Stimulated activated naive CD8-positive, alpha-beta T cell treated with anti-CD3 and anti-CD28 coated beads, Interleukin-15, Interleukin-2, amounts not matched to agents 100 U/mL and 50 U/mL, for 24 hours (primary cell): ENCODE measurements at regions not wholly inside any gene's neighbourhood (a gene's known extent, or its start where the extent isn't known, plus 50 kb on each side); places are given as distances from the start of the nearest gene placed in this dataset.
"Not testable (repeated sequence)": the region's sequence is repeated elsewhere in the genome, so short reads cannot be mapped to it uniquely, and the experiment has no call there.

Source experiments
- ATAC-seq: fragments of 150-1000 bp; cut with Tn5 transposase; one replicate; pipeline ENCODE4 v1.10.0; 2021
- DNase-seq: peaks from one replicate; pipeline ENCODE4 v3.0.0; 2021

DNA sequence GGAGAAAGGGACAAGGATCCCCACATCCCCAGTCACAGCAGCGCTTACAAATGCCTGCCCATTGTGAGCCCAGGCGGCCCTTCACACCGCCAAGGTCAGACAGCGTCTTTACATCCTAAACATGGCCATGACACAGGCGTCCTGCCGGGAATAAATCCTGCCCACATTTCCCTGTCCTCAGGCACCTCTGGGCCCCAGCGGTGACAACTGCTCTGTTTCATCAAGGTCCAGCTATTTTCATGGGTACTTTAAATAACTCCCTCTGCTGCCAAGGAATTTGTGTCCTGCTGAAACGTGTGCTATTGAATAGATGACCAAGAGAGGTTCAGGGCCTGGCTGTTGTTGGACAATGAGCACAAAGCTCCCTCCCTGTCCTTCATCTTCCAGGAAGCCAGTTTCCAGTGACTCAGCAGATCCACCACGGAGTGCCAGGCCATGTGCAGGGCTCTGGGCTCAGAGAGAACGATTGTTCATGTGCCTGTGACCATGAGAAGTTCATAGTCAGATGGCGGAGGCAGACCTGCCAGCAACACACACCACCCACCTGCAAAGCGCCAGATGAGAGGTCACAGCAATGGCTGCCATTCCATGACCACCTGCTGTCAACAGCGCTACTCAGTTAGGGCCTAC, 195.8 kb downstream of the MATN1 start:
- ATAC-seq (no peak), DNase-seq (no peak)

DNA sequence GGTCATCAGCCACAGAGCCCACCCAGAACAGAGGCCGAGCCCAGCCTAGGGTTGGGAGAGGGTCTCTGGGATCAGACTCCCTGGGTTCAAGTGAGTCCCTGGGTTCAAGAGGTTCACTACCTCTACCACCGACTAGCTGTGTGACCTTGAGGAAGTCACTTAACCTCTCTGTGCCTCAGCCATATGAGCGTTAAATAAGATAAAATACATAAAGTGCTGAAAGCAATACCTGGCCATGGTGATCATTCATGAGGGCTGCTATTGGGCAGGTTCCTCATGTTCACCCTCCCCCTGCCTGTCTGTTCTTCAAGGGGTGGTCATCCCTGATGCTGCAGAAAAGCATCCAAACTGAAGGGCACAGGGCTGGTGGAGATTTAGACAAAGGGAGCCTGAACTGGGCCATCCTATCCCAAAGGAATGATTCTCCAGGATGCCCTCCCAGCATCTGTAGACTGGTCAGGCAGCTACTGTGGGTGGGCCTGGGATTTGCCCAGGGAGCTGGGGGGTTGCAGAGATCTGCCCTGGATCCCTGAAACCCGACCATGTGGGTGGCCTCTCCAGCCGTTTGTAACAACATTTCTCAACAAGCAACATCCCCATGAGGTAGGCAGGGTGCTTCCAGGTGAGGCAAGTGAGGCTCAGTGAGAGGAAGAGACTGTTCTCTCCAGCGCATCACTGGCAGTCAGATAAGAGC, 196.6 kb downstream of the MATN1 start:
- DNase-seq (no peak), ATAC-seq (no peak)

DNA sequence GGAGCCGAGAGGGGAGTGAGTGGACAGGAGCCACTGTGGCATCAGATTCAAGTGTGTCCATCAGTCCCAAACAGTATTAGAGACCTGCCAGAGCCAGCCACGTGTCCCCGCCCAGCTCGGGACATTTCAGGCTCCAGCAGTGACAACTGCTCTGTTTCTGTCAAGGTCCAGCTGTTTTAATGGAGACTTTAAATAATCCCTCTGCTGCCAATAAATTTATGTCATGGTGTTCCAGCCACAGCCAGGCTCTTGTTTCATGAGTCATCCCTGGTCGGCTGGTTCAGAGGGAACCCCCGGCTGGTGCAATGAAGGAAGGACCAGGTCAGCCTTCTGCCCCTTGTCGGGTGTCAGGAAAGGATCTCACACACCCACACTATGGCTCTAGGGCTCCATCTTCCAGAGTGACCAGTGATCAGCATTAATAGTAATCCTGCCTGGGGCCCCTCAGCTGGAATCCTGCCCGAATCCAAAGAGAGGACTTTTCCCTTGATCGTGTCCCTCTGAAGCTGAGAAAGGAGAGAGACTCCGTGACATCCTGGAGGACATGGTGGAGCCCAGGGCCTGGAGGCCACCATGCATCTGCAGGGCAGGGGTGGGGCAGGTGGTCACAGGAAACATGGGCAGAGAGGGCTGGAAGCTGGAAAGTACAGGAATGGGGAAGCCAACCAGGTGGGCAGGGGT, 197.3 kb downstream of the MATN1 start:
- ATAC-seq, result no peak
- DNase-seq, result no peak

GRCh38 chr1:30525631-30525970, 197.8 kb downstream of the MATN1 start:
- DNase-seq, result no peak

DNA sequence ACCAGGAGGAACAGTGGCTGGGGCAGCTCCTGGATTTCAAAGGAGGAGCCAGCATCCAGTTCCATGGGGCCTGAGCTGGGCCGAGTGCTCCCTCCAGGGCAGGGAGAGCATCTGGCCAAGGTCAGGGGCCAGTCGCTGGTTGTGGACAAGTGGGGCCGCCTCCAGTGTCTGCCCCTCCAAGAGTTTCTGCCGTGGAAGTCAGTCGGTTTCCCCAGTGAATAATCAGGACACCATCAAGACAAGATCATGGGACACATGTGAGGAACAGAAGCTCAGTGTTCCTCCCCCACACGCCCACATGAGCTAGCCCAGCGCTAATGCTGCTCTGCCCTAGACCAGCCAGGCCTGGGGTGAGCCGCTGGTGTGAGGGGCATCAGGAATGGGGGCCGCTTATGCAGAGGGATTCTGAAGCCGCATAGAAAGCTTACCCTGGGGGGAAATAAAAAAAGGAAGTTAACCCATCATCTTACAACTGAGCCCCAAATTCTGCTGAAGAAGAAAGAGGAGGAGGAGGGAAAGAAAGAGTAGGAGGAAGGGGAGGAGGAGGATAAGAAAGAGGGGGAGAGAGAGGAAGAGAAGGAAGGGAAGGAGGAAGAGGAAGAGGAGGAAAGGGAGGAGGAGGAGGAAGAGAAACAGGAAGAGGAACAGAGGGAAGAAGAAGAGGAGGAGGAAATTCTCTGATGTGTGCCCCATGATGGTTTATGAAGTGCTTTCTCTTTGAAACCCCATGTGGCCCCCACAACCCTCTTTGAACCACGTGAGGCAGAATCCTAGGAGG, 198.4 kb downstream of the MATN1 start:
- DNase-seq, result no peak
- no peak for ATAC-seq

More at GRCh38 chr1:30525631-30525970, 197.8 kb downstream of the MATN1 start:
- no peak for ATAC-seq

DNA sequence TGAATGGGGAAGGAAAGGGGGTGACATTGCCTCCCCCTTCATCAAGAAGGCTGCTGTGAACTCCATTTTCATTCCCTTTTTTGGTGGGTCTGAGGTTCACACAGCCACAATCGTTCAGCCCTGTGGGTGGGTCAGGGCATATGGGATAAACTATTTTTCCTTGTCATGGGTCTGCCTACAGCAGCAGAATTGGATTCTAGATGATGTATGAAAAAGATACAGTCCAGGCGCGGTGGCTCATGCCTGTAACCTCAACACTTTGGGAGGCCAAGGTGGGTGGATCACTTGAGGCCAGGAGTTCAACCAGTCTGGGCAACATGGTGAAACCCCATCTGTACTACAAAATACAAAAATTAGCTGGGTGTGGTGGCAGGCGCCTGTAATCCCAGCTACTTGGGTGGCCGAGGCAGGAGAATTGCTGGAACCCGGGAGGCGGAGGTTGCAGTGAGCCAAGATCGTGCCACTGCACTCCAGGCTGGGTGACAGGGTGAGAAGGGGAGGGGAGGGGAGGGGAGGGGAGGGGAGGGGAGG, 199.3 kb downstream of the MATN1 start:
- DNase-seq, ATAC-seq: not testable (repeated sequence)

DNA sequence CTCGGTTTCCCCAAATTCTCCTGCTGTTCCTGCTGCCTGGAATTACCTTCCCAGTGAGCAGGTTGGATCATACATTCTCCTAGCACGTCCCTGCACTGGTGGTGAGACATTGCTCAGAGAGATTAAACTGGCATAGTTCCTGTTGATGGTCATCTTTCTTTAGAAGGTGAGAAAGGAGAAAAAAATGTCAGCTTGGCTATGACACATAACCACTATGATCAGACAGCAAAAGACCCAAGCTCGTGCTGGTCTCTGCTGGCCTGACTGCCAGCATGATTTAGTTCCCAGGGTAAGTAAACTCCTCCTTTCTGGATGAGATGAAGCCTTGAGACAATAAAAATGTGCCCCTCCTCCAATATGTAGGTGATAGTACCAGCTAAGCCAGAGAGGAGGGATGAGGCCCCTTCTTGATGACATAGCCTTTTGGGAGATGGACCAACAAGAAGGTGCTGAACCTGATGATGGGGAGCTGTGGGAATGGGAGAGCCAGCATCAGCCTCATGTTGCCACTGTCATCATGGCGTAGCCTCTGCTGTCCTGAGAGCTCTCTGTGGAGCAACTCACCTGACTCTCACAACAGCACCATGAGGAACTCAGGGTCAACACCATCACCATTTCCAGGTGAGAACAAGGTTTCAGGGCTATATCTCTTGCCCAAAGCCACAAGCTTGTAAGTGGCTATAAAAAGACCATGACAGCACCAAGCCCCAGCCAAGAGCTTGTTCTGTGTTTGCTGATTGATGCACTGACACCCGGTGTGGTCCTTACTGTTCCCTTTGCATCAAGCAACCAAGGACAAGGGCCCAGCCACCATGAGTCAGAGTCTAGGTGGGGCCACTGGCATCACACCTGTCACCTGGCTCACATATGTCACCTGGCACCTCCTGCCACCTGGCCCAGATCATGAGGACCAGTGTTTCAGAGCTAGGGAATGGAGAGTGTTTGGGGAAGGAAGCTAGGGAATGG, 200.0 kb downstream of the MATN1 start:
- ATAC-seq (no peak), DNase-seq (no peak)

GRCh38 chr1:30522031-30523004, 201.1 kb downstream of the MATN1 start:
- ATAC-seq (no peak), DNase-seq (no peak)

- ATAC-seq (no peak), DNase-seq (no peak)
Measured at GRCh38 chr1:30521261-30521865, 202.0 kb downstream of the MATN1 start.

- no peak for ATAC-seq
- DNase-seq, result no peak
Measured at GRCh38 chr1:30520476-30520875, 202.9 kb downstream of the MATN1 start.

- DNase-seq, result no peak
- ATAC-seq, result no peak
Measured at GRCh38 chr1:30519201-30519763, 204.1 kb downstream of the MATN1 start.

DNA sequence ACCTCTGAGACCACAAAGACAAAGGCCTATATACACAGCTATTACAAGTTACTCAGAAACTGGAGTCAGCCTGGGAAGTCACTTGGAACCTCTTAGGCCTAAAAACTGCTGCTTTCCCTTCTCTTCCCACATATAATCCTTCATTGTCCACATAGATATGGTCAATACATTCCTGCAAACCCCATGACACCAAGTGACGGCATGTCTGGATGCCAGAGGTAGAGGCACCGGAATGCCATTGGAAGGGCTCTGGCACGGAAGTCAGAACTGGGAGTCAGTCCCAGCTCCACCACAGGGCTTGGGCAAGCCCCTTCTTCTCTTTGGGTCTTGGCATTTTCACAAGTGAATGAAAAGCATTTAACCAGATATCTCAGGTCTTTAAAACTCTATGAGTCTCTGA, 204.7 kb downstream of the MATN1 start:
- DNase-seq, result no peak
- ATAC-seq, result no peak

GRCh38 chr1:30518186-30518585, 205.2 kb downstream of the MATN1 start:
- DNase-seq, result no peak
- no peak for ATAC-seq

DNA sequence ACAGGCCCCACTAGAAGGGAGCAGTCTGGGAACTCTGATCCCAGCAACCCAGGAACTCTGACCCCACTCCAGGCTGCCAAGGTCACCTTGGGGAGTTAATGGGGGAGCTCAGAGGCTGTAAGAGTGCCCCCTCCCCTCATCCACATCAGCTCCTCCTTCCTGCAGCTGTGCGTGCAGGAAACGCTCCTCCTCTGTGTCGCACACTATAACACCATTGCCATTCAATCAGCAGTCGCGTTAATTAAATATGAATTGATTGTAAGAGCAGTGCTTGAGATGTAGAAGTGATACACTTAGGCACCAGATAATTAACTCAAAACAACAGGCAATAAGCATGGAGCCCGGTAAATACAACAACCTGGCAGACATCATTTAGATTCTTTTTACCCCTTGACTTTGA, 205.7 kb downstream of the MATN1 start:
- DNase-seq, ATAC-seq: not testable (repeated sequence)

DNA sequence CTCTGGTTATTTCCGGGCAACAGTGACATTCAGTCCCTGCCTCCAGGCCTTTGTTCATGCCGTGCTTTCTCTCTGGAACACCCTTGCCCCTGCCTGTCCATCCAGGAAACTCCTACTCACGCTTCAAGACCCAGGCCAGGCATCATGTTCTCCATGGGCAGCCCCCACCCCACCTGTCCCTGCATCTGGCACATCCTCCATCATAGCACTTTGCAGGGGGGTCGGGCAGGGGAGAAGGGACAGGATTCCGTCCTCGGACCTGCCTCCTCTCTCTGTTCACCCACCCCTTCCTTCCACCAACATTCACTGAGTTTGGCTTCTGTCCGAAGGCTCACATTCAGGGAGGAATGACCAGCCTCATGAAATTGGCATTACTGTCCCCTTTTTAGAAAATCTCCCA, 206.1 kb downstream of the MATN1 start:
- ATAC-seq, result not testable (repeated sequence)

DNA sequence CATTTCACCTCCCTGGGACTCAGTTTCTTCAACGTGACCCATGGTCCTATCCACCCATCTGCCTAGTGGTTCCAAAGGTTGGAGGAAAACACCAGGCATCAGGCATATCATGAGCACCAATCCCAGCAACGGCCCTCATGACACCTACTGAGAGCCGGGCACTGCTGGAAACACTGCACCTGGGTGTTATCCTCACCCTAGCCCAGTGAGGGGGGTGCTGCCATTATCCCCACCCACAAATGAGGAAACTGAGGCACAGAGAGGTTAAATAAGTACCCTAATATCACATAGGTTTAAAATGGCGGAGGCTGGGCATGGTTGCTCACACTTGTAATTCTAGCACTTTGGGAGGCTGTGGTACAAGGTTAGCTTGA, 206.9 kb downstream of the MATN1 start:
- ATAC-seq (no peak), DNase-seq (no peak)

More for the DNA sequence above, 206.1 kb downstream of the MATN1 start:
- not testable (repeated sequence) for DNase-seq

- ATAC-seq, result no peak
- DNase-seq, result no peak
Measured at GRCh38 chr1:30515755-30516484, 207.5 kb downstream of the MATN1 start.

DNA sequence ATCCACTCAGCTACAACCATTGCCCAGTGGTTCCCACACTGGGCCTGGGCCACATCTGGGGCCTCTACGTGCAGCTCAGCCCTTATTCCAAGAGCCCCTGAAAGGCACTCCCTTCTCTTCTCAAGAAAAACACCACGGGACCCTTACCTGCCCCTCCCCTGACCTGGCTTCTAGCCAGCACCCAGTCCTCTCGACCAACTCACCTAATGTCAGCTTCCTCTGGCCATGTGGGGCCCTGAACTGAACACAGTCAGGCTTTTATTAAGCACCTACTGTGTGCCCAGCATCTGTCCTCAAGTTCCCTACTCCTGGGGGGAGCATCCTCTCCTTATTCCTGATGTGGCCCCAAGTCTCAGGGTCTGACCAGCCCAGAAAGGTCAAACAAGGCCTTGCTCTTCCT, 208.4 kb downstream of the MATN1 start:
- no peak for ATAC-seq
- no peak for DNase-seq
